T-helper 17 cell (primary cell): ENCODE measurements at regions not wholly inside any gene's neighbourhood (a gene's known extent, or its start where the extent isn't known, plus 50 kb on each side); places are given as distances from the start of the nearest gene placed in this dataset.
"Not testable (repeated sequence)": the region's sequence is repeated elsewhere in the genome, so short reads cannot be mapped to it uniquely, and the experiment has no call there.

ENCODE experiments used
- ATAC-seq: fragments of 150-1000 bp; cut with Tn5 transposase; 2 replicates; pipeline ENCODE4 v1.10.0; 2021; ENCODE audit warnings: mild to moderate bottlenecking, moderate library complexity
- DNase-seq, 3 donors: peaks; one replicate each; pipeline versions ENCODE4 v3.0.0 to v3.0.0-alpha.2; 2020 to 2021
- H3K9me3 ChIP-seq: one replicate; pipeline ENCODE4 v1.7.0; 2013; ENCODE audit warnings: low read length, mild to moderate bottlenecking; ENCODE audit not compliant: control insufficient read depth, poor library complexity, severe bottlenecking
- H3K27ac Mint-ChIP-seq: one replicate; pipeline ENCODE4 v1.8.0; 2022; ENCODE audit warnings: mild to moderate bottlenecking, moderate library complexity, mixed read lengths
- H3K27me3 Mint-ChIP-seq: one replicate; pipeline ENCODE4 v1.8.0; 2022; ENCODE audit warnings: mixed read lengths
- H3K36me3 Mint-ChIP-seq: one replicate; pipeline ENCODE4 v1.8.0; 2022; ENCODE audit warnings: low read depth, mixed read lengths
- H3K4me1 Mint-ChIP-seq: one replicate; pipeline ENCODE4 v1.8.0; 2022; ENCODE audit warnings: mild to moderate bottlenecking, mixed read lengths
- H3K4me3 Mint-ChIP-seq: one replicate; pipeline ENCODE4 v1.8.0; 2022; ENCODE audit warnings: mild to moderate bottlenecking, moderate library complexity, mixed read lengths

GRCh38 chr2:90291934-90292333, 1600.5 kb downstream of the RPIA start:
- not testable (repeated sequence) for H3K27ac Mint-ChIP-seq, H3K27me3 Mint-ChIP-seq, ATAC-seq, DNase-seq, H3K4me1 Mint-ChIP-seq, H3K36me3 Mint-ChIP-seq, H3K9me3 ChIP-seq, H3K4me3 Mint-ChIP-seq

GRCh38 chr2:90292451-90292850, 1601.0 kb downstream of the RPIA start:
- not testable (repeated sequence) for H3K27ac Mint-ChIP-seq, ATAC-seq, H3K4me1 Mint-ChIP-seq, H3K36me3 Mint-ChIP-seq, H3K27me3 Mint-ChIP-seq, H3K9me3 ChIP-seq, H3K4me3 Mint-ChIP-seq
- DNase-seq, result peak in 1 of 3 donors; percentile 16

DNA sequence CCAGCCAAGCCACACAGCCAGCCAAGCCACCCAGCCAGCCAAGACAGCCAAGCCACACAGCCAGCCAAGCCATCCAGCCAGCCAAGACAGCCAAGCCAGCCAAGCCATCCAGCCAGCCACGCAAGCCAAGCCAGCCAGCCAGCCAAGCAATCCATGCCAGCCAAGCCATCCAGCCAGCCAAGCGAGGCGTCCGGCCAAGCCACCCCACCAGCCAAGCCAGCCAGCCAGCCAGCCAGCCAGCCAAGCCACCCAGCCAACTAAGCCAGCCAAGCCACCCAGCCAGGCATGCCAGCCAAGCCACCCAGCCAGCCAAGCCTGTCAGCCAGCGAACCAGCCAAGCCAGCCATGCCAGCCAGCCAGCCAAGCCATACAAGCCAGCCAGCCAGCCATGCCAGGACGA, 1601.8 kb downstream of the RPIA start:
- not testable (repeated sequence) for H3K4me3 Mint-ChIP-seq, H3K36me3 Mint-ChIP-seq, H3K27me3 Mint-ChIP-seq, H3K27ac Mint-ChIP-seq, H3K4me1 Mint-ChIP-seq, H3K9me3 ChIP-seq, DNase-seq, ATAC-seq

DNA sequence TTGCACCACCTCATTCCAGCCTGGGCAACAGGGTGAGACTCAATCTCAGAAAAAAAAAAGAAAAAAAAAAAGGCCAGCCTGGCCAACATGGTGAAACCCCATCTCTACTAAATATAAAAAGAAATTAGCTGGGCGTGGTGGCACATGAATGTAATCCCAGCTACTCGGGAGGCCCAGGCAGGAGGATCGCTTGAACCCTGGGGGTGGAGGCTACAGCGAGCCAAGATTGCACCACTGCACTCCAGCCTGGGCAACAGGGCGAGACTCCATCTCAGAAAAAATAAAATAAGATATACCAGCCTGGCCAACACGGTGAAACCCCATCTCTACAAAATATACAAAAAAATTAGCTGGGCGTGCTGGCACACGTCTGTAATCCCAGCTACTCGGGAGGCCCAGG, 1602.3 kb downstream of the RPIA start:
- not testable (repeated sequence) for H3K4me1 Mint-ChIP-seq, DNase-seq, H3K4me3 Mint-ChIP-seq, H3K36me3 Mint-ChIP-seq, H3K27me3 Mint-ChIP-seq, ATAC-seq, H3K27ac Mint-ChIP-seq, H3K9me3 ChIP-seq

GRCh38 chr2:90295036-90295750, 1603.7 kb downstream of the RPIA start:
- not testable (repeated sequence) for H3K4me1 Mint-ChIP-seq, DNase-seq, ATAC-seq, H3K4me3 Mint-ChIP-seq, H3K36me3 Mint-ChIP-seq, H3K9me3 ChIP-seq, H3K27me3 Mint-ChIP-seq, H3K27ac Mint-ChIP-seq

DNA sequence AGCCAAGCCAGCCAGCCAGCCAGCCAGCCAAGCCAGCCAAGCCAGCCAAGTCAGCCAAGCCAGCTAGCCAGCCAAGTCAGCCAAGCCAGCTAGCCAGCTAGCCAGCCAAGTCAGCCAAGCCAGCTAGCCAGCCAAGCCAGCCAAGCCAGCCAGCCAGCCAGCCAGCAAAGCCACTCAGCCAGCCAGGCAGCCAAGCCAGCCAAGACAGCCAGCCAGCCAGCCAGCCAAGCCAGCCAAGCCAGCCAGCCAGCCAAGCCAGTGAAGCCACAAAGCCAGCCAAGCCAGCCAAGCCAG, 1605.0 kb downstream of the RPIA start:
- H3K9me3 ChIP-seq, H3K4me1 Mint-ChIP-seq, H3K4me3 Mint-ChIP-seq, ATAC-seq, H3K36me3 Mint-ChIP-seq, H3K27me3 Mint-ChIP-seq, H3K27ac Mint-ChIP-seq, DNase-seq: not testable (repeated sequence)

DNA sequence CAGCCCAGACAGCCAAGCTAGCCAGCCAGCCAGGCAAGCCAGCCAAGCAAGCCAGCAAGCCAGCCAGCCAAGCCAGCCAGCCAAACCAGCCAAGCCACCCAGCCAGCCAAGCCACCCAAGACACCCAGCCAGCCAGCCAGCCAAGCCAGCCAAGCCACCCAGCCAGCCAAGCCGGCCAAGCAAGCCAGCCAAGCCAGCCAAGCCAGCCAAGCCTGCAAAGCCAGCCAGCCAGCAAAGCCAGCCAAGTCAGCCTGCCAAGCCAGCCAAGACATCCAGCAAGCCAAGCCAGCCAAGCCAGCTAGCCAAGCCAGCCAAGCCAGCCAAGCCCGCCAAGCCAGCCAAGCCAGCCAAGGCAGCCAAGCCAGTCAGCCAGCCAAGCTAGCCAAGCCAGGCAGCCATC, 1606.2 kb downstream of the RPIA start:
- not testable (repeated sequence) for H3K36me3 Mint-ChIP-seq, H3K9me3 ChIP-seq, H3K27me3 Mint-ChIP-seq, DNase-seq, H3K4me3 Mint-ChIP-seq, ATAC-seq, H3K4me1 Mint-ChIP-seq, H3K27ac Mint-ChIP-seq

GRCh38 chr2:90298126-90298755, 1606.8 kb downstream of the RPIA start:
- H3K9me3 ChIP-seq, H3K4me1 Mint-ChIP-seq, H3K36me3 Mint-ChIP-seq, DNase-seq, ATAC-seq, H3K27ac Mint-ChIP-seq, H3K27me3 Mint-ChIP-seq, H3K4me3 Mint-ChIP-seq: not testable (repeated sequence)

- not testable (repeated sequence) for H3K4me3 Mint-ChIP-seq, H3K27ac Mint-ChIP-seq, H3K36me3 Mint-ChIP-seq, H3K27me3 Mint-ChIP-seq, H3K9me3 ChIP-seq, H3K4me1 Mint-ChIP-seq, DNase-seq, ATAC-seq
Measured at GRCh38 chr2:90298983-90299382, 1607.5 kb downstream of the RPIA start.

GRCh38 chr2:90322982-90323381, 1631.5 kb downstream of the RPIA start:
- not testable (repeated sequence) for DNase-seq, H3K9me3 ChIP-seq, H3K4me1 Mint-ChIP-seq, ATAC-seq, H3K27ac Mint-ChIP-seq, H3K27me3 Mint-ChIP-seq, H3K36me3 Mint-ChIP-seq
- peak overlapping the region; percentile 88 for H3K4me3 Mint-ChIP-seq

- ATAC-seq, H3K9me3 ChIP-seq, H3K36me3 Mint-ChIP-seq, H3K27ac Mint-ChIP-seq, H3K4me1 Mint-ChIP-seq, H3K27me3 Mint-ChIP-seq: not testable (repeated sequence)
- peak in 1 of 3 donors; percentile 13 for DNase-seq
- H3K4me3 Mint-ChIP-seq, result peak overlapping the region; percentile 78
Measured at GRCh38 chr2:90323612-90324558, 1632.4 kb downstream of the RPIA start.

DNA sequence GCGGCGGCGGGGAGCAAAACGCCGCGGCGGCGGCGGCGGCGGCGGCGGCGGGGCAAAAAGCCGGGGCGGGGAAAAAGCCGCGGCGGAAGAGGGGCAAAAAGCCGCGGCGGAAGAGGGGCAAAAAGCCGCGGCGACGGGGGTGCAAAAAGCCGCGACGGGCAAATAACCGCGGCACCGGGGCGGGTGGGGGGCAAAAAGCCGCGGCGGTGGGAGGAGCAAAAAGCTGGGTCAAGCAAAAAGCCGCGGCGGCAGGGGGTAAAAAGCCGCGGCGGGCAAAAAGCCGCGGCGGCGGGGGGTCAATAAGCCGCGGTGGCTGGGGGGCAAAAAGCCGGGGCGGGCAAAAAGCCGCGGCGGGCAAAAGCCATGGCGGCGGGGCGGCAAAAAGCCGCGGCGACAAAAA, 1633.2 kb downstream of the RPIA start:
- H3K4me3 Mint-ChIP-seq, DNase-seq, H3K36me3 Mint-ChIP-seq, H3K27me3 Mint-ChIP-seq, H3K9me3 ChIP-seq, ATAC-seq, H3K4me1 Mint-ChIP-seq, H3K27ac Mint-ChIP-seq: not testable (repeated sequence)

- H3K27ac Mint-ChIP-seq, result peak overlapping the region; percentile 14
- not testable (repeated sequence) for H3K4me1 Mint-ChIP-seq
Measured at GRCh38 chr2:90325796-90326353, 1634.4 kb downstream of the RPIA start.

More at GRCh38 chr2:90325796-90326353, 1634.4 kb downstream of the RPIA start:
- peak in 1 of 3 donors; percentile 19 for DNase-seq
- not testable (repeated sequence) for H3K9me3 ChIP-seq, ATAC-seq, H3K4me3 Mint-ChIP-seq, H3K36me3 Mint-ChIP-seq, H3K27me3 Mint-ChIP-seq
